ENCODE measurements at regions not wholly inside any gene's neighbourhood (a gene's known extent, or its start where the extent isn't known, plus 50 kb on each side); places are given as distances from the start of the nearest gene placed in this dataset.
"Not testable (repeated sequence)": the region's sequence is repeated elsewhere in the genome, so short reads cannot be mapped to it uniquely, and the experiment has no call there.

DNA sequence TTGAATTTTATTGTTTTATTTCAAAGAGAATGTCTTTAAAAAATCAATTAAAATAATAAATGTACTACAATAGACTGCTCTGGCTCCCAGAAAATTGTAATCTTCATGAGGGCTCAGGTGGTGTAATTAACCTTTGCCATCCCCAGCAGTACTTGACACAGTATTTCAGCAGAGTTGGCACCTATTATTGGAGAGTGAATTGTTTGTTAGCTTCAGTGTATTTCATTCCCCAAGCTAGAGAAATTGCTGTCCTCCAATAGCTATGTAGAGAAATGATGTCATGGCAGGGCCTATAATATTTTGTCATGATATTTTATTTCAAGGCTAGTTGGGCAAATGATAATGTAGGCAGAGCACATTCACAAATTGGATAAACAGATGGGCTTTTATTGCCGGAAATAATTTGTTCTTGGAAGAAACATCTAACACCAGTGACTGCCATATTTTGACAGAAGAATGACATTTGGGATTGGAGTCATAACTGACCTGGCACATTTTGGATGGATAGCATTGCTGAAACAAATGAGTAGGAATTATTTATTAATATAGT, 712.0 kb upstream of the NXPH2 start:
- Histone ChIP-seq H3K27me3 (no peaks in the 10 kb centered on the region), H3K9me3 (no peaks in the 10 kb centered on the region), H3K4me3 (no peak overlapping the region), H3K36me3 (no peaks in the 10 kb centered on the region)
- DNase-seq: no peak

DNA sequence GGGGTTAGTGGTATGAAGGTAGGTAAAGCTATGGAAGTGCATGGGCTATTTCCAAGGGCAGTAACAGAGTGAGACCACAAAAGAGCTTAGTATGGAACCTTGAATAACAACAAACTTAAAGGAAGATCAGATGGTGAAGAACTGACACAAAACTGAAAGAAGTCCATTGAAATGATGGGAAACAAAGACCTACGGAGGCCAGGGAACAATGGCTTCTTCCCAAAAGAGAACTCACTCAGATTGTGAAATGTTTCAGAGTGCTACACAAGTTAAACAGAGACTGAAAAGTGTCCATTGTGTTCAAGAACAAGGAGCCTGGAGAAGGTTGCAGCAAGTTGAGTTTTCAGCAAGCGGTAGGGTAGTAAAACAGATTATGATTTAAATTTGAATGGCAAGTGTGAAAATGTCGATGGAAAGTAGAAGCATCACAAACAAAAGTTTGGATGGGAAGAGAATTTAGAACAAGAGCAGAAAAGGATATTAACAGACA, 700.0 kb upstream of the NXPH2 start:
- no peak overlapping the region for H3K4me3 ChIP-seq
- no peaks in the 10 kb centered on the region for H3K27me3 ChIP-seq
- no peaks in the 10 kb centered on the region for H3K9me3 ChIP-seq
- H3K36me3 ChIP-seq: no peaks in the 10 kb centered on the region
- no peak for DNase-seq

DNA sequence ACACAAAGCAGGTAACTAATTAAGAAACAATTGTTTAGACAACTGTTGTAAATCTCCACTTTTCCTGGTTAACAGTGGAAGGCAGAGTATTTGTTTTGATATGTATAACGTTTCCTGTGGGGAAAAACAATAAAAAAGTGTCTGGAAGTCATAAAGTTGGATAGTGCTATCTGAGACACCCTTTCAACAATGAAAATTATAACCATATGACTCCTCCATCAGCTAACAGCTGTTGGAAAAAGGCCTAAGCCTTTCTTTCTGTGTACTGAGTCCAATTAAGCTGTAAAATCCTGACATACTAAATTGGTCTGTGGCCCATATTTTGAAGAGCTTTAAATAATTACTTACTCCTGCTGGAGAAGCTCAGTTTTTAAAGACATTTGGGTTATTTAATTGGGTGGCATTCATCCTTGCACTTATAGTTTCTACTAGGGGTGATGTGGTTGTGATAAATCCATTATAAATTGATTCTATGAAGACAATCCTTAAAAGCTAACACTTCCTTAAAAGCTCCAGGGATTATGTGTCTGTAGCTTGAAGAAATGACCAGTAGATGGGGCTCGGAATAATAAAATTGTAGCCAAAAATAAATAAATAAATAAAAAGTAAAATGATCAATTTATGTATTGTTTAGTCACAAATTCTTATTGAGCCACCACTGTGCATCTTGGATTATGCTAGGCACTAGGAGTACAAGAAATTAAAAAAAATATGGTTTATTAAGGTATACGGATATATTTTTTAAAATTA, 698.1 kb upstream of the NXPH2 start:
- H3K4me3 ChIP-seq: no peak overlapping the region

GRCh38 chr2:139477618-139478017, 697.4 kb upstream of the NXPH2 start:
- DNase-seq: no peak
- Histone ChIP-seq H3K4me3 (no peak overlapping the region), H3K9me3 (no peaks in the 10 kb centered on the region), H3K36me3 (no peaks in the 10 kb centered on the region), H3K27me3 (no peaks in the 10 kb centered on the region)

More for the DNA sequence above, 698.1 kb upstream of the NXPH2 start:
- DNase-seq: no peak
- H3K36me3 ChIP-seq: no peaks in the 10 kb centered on the region
- no peaks in the 10 kb centered on the region for H3K27me3 ChIP-seq
- H3K9me3 ChIP-seq: no peaks in the 10 kb centered on the region

DNA sequence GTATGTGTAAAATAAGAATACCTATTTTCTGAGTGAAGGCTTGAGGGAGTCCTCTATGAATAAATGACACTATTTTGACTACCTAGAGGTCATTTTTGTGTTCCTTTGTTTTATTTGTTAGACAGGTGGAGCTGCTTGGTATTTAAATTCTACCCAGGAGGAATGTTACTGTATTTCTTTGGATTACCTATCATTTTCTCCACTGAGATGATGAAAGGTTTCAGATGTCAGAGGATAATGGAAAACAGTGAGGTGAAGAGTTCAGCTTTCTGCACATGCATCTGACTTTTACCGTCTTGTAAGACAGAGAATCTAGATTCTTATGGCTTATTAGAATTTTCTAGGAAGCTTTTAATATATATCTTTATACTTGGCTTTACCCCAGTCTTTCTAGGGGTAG, 689.8 kb upstream of the NXPH2 start:
- Histone ChIP-seq H3K36me3 (no peaks in the 10 kb centered on the region), H3K27me3 (no peaks in the 10 kb centered on the region), H3K9me3 (no peaks in the 10 kb centered on the region), H3K4me3 (no peak overlapping the region)
- no peak for DNase-seq

GRCh38 chr2:139465789-139466188, 685.6 kb upstream of the NXPH2 start:
- Histone ChIP-seq H3K36me3 (no peaks in the 10 kb centered on the region), H3K4me3 (no peak overlapping the region), H3K9me3 (no peaks in the 10 kb centered on the region), H3K27me3 (no peaks in the 10 kb centered on the region)
- no peak for DNase-seq

- no peak for DNase-seq
- Histone ChIP-seq H3K9me3 (no peaks in the 10 kb centered on the region), H3K4me3 (no peak overlapping the region), H3K36me3 (no peaks in the 10 kb centered on the region), H3K27me3 (no peaks in the 10 kb centered on the region)
Observed at GRCh38 chr2:139457873-139458272, 677.7 kb upstream of the NXPH2 start.

GRCh38 chr2:139454251-139454650, 674.1 kb upstream of the NXPH2 start:
- no peaks in the 10 kb centered on the region for H3K9me3 ChIP-seq
- H3K27me3 ChIP-seq: no peaks in the 10 kb centered on the region
- DNase-seq: no peak
- H3K4me3 ChIP-seq: no peak overlapping the region
- no peaks in the 10 kb centered on the region for H3K36me3 ChIP-seq

DNA sequence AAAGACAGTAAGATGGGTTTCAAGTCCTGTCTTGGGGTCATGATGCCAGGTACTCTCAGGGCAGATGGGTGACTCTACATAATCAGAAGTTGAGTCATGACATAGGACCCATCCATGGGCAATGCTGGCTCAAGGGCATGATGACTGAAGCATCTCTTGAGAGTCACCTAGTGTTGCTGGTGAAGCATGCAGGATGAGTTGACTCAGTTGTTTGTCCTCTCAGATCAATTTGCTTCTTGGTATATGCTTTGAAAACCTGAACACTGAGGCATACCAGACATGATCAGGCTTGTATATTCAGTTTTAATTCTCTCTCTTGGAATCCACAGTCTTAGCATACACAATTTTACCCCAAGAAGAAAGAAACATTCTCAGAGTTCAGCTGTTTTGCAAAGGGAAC, 658.9 kb upstream of the NXPH2 start:
- Histone ChIP-seq H3K4me3 (no peak overlapping the region), H3K36me3 (no peaks in the 10 kb centered on the region), H3K9me3 (no peaks in the 10 kb centered on the region), H3K27me3 (no peaks in the 10 kb centered on the region)
- no peak for DNase-seq

DNA sequence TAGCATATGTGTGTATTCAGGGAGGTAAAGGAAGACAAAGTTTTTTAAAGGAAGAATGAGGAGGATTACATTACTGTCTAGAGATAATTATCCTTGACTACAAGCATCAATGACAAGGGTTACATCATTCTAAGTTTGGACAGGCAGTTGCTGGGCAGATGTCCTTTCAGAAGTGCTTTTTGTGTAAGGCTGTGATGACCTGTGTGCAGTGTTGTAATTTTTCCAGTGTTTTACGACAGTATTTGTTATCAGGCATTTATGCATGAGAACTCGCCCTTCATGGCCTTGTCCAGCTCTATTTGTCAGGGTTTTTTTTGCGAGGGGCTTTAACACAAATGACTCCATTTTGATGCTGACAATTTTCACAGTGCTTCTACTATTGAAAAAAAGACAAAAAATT, 658.3 kb upstream of the NXPH2 start:
- Histone ChIP-seq H3K36me3 (no peaks in the 10 kb centered on the region), H3K4me3 (no peak overlapping the region), H3K9me3 (no peaks in the 10 kb centered on the region), H3K27me3 (no peaks in the 10 kb centered on the region)
- DNase-seq: no peak

GRCh38 chr2:139427164-139427563, 647.0 kb upstream of the NXPH2 start:
- no peaks in the 10 kb centered on the region for H3K9me3 ChIP-seq
- H3K4me3 ChIP-seq: no peak overlapping the region
- no peaks in the 10 kb centered on the region for H3K27me3 ChIP-seq
- DNase-seq: no peak
- no peaks in the 10 kb centered on the region for H3K36me3 ChIP-seq

- H3K4me3 ChIP-seq: no peak overlapping the region
- no peak for DNase-seq
Observed at GRCh38 chr2:139424101-139424500, 643.9 kb upstream of the NXPH2 start.

DNA sequence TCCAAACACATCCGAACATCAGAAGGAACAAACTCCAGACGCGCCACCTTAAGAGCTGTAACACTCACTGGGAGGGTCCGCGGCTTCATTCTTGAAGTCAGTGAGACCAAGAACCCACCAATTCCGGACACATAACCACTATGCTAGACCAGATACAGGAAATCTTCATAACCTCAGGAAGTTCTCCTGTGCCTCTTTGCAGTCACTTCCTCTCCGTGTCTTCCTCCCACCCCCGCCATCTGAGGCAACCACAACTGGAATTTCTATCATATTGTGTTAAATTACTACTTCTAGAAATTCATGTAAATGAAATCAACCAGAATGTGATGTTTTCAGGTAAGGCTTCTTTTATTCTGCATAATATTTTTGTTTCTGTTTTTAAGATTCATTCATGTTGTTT, 631.0 kb upstream of the NXPH2 start:
- peak; percentile 1 for DNase-seq
- Histone ChIP-seq H3K27me3 (no peaks in the 10 kb centered on the region), H3K36me3 (no peaks in the 10 kb centered on the region), H3K4me3 (peak overlapping the region; percentile 40), H3K9me3 (no peaks in the 10 kb centered on the region)

More at GRCh38 chr2:139424101-139424500, 643.9 kb upstream of the NXPH2 start:
- Histone ChIP-seq H3K27me3 (no peaks in the 10 kb centered on the region), H3K9me3 (no peaks in the 10 kb centered on the region), H3K36me3 (no peaks in the 10 kb centered on the region)

DNA sequence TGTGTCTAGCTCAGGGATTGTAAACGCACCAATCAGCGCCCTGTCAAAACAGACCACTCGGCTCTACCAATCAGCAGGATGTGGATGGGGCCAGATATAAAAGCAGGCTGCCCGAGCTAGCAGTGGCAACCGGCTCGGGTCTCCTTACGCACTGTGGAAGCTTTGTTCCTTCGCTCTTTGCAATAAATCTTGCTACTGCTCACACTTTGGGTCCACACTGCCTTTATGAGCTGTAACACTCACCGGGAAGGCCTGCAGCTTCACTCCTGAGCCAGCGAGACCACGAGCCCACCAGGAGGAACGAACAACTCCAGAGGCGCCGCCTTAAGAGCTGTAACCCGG, 630.6 kb upstream of the NXPH2 start:
- not testable (repeated sequence) for H3K9me3 ChIP-seq, H3K27me3 ChIP-seq, H3K36me3 ChIP-seq
- H3K4me3 ChIP-seq: peak overlapping the region; percentile 40
- peak; percentile 0 for DNase-seq

GRCh38 chr2:139410147-139410832, 630.1 kb upstream of the NXPH2 start:
- not testable (repeated sequence) for H3K9me3 ChIP-seq, DNase-seq, H3K27me3 ChIP-seq, H3K36me3 ChIP-seq
- peak overlapping the region; percentile 40 for H3K4me3 ChIP-seq

DNA sequence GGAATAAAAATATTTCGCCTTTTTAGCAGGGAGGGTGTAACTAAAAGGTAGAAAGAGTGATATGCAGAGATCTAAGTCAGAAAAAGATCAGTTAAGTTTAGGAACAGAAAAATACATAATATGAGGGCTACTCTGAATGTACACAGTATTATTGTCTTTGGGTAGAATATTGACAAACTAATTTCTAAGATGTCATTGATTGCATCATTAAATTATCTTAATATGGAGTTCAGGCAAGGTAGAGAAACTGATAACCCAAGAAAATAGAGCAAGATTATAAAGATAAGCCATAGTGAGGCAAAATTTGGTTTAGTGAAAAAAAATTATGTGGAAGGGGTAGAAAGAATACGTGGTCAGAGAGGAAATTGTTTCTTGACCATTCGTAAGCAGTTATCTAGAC, 629.0 kb upstream of the NXPH2 start:
- Histone ChIP-seq H3K9me3 (no peaks in the 10 kb centered on the region), H3K36me3 (no peaks in the 10 kb centered on the region), H3K27me3 (no peaks in the 10 kb centered on the region), H3K4me3 (no peak overlapping the region)
- no peak for DNase-seq

GRCh38 chr2:139403948-139404347, 623.8 kb upstream of the NXPH2 start:
- H3K27me3 ChIP-seq: no peaks in the 10 kb centered on the region
- DNase-seq: no peak

GRCh38 chr2:139394801-139395200, 614.6 kb upstream of the NXPH2 start:
- DNase-seq: no peak
- Histone ChIP-seq H3K27me3 (no peaks in the 10 kb centered on the region), H3K9me3 (no peaks in the 10 kb centered on the region), H3K4me3 (no peak overlapping the region), H3K36me3 (no peaks in the 10 kb centered on the region)

More at GRCh38 chr2:139403948-139404347, 623.8 kb upstream of the NXPH2 start:
- H3K4me3 ChIP-seq: no peak overlapping the region
- H3K36me3 ChIP-seq: no peaks in the 10 kb centered on the region
- no peaks in the 10 kb centered on the region for H3K9me3 ChIP-seq

Measured in MG63 (cell line).